ENCODE measurements at regions not wholly inside any gene's neighbourhood (a gene's known extent, or its start where the extent isn't known, plus 50 kb on each side); places are given as distances from the start of the nearest gene placed in this dataset.
A peak's percentile ranks its signal among the peaks of the same experiment; 100 is the strongest.

- H3K9ac ChIP-seq (ENCODE audit: insufficient read depth, low read length, poor library complexity, severe bottlenecking), result no peak overlapping the region
- H3K4me1 ChIP-seq (ENCODE audit: control insufficient read depth in 1 of 2, insufficient read depth in 2 of 2, low read length in 2 of 2), result no peaks in the 10 kb centered on the region
- 92% methylated on average over 2 of the region's 2 CpGs for WGBS (ENCODE audit: insufficient coverage)
- H3K27me3 ChIP-seq (ENCODE audit: control insufficient read depth in 2 of 2, insufficient read depth in 2 of 2, low read length in 2 of 2), result no peaks in the 10 kb centered on the region
- no peak for DNase-seq
- Mint-ChIP-seq H3K27me3 (ENCODE audit: low read depth in 3 of 3) (peaks cover 0 to 1% (median 0%) of the 10 kb centered on the region in 3 donors), H3K9me3 (peaks cover 0 to 10% (median 2%) of the 10 kb centered on the region in 7 donors), H3K4me3 (no peak overlapping the region), H3K4me1 (no peaks in the 10 kb centered on the region), H3K27ac (peak overlapping the region in 1 of 7 donors; percentile 12), H3K36me3 (no peaks in the 10 kb centered on the region)
- no peaks in the 10 kb centered on the region for H3K9me3 ChIP-seq (replicated peaks in 1 of 2; ENCODE audit: control insufficient read depth in 1 of 2, insufficient read depth in 1 of 2, low read length in 2 of 2)
- H3K4me3 ChIP-seq (replicated peaks in 1 of 3; ENCODE audit: low read depth in 2 of 3, low read length in 3 of 3), result no peak overlapping the region
- TF ChIP-seq CTCF (IDR thresholded peaks at IDR 0.05), result no peak
- H3K79me2 ChIP-seq (ENCODE audit: insufficient read depth, low read length), result no peaks in the 10 kb centered on the region
- H2AFZ ChIP-seq (ENCODE audit: insufficient read depth, low read depth, low read length, poor library complexity, severe bottlenecking), result no peak overlapping the region
- H3K4me2 ChIP-seq (replicated peaks; ENCODE audit: extremely low read depth, low read length, poor library complexity, severe bottlenecking), result no peak overlapping the region
- intact Hi-C loops (cut with micrococcal nuclease), result no loop called here
- no peaks in the 10 kb centered on the region for H4K20me1 ChIP-seq (ENCODE audit: insufficient read depth, low read length)
- no peak overlapping the region for H3K27ac ChIP-seq (ENCODE audit: low read depth in 1 of 2, low read length in 2 of 2)
- H3K36me3 ChIP-seq (replicated peaks in 1 of 2; ENCODE audit: control insufficient read depth in 1 of 2, insufficient read depth in 2 of 2, low read length in 2 of 2), result no peaks in the 10 kb centered on the region
These were observed 398.3 kb downstream of the PRDM5 start for GRCh38 chr4:120524237-120524636.

- TF ChIP-seq CTCF (IDR thresholded peaks at IDR 0.05), result no peak
These were observed 401.8 kb downstream of the PRDM5 start for GRCh38 chr4:120520761-120521160.

More at GRCh38 chr4:120520761-120521160, 401.8 kb downstream of the PRDM5 start:
- Histone ChIP-seq H3K36me3 (replicated peaks in 1 of 2; ENCODE audit: control insufficient read depth in 1 of 2, insufficient read depth in 2 of 2, low read length in 2 of 2) (no peaks in the 10 kb centered on the region), H3K9me3 (replicated peaks in 1 of 2; ENCODE audit: control insufficient read depth in 1 of 2, insufficient read depth in 1 of 2, low read length in 2 of 2) (no peaks in the 10 kb centered on the region), H4K20me1 (ENCODE audit: insufficient read depth, low read length) (no peaks in the 10 kb centered on the region), H2AFZ (ENCODE audit: insufficient read depth, low read depth, low read length, poor library complexity, severe bottlenecking) (no peak overlapping the region), H3K4me2 (replicated peaks; ENCODE audit: extremely low read depth, low read length, poor library complexity, severe bottlenecking) (no peak overlapping the region), H3K27me3 (ENCODE audit: control insufficient read depth in 2 of 2, insufficient read depth in 2 of 2, low read length in 2 of 2) (no peaks in the 10 kb centered on the region), H3K4me3 (replicated peaks in 1 of 3; ENCODE audit: low read depth in 2 of 3, low read length in 3 of 3) (no peak overlapping the region), H3K79me2 (ENCODE audit: insufficient read depth, low read length) (no peaks in the 10 kb centered on the region), H3K27ac (ENCODE audit: low read depth in 1 of 2, low read length in 2 of 2) (no peak overlapping the region), H3K9ac (ENCODE audit: insufficient read depth, low read length, poor library complexity, severe bottlenecking) (no peak overlapping the region), H3K4me1 (ENCODE audit: control insufficient read depth in 1 of 2, insufficient read depth in 2 of 2, low read length in 2 of 2) (no peaks in the 10 kb centered on the region)
- DNase-seq, result no peak
- Mint-ChIP-seq H3K27ac (no peak overlapping the region), H3K27me3 (ENCODE audit: low read depth in 3 of 3) (peaks cover 0 to 1% (median 0%) of the 10 kb centered on the region in 3 donors), H3K36me3 (no peaks in the 10 kb centered on the region), H3K4me1 (no peaks in the 10 kb centered on the region), H3K4me3 (no peak overlapping the region), H3K9me3 (peaks cover 0 to 4% (median under 1%) of the 10 kb centered on the region in 7 donors)
- intact Hi-C loops (cut with micrococcal nuclease), result no loop called here
- 80% methylated on average over 1 of the region's 2 CpGs for WGBS (ENCODE audit: insufficient coverage)
